ENCODE measurements at regions not wholly inside any gene's neighbourhood (a gene's known extent, or its start where the extent isn't known, plus 50 kb on each side); places are given as distances from the start of the nearest gene placed in this dataset.

GRCh38 chr9:12163723-12164458 lies 529.3 kb upstream of the TYRP1 start:
- peaks cover 4% of the 10 kb centered on the region; the same call in 1 of the 2 replicates for H3K9me3 ChIP-seq (ENCODE audit: control insufficient read depth, insufficient read depth, low read length)
- no peak overlapping the region for H3K4me3 ChIP-seq (ENCODE audit: low read depth, low read length)
- TF ChIP-seq CTCF (IDR thresholded peaks at IDR 0.05; ENCODE audit: low read depth, low read length), result no peak
- CTCF ChIA-PET, result no interaction called here
- POLR2A ChIA-PET, result no interaction called here
- no peaks in the 10 kb centered on the region for H3K27me3 ChIP-seq (ENCODE audit: control insufficient read depth, insufficient read depth, low read length)
- H3K27ac ChIP-seq (ENCODE audit: low read depth, low read length), result no peak overlapping the region
- DNase-seq (ENCODE audit: low read depth, low spot score), result no peak

GRCh38 chr9:12166518-12166917 lies 526.7 kb upstream of the TYRP1 start:
- Histone ChIP-seq H3K9me3 (ENCODE audit: control insufficient read depth, insufficient read depth, low read length) (peaks cover 9% of the 10 kb centered on the region), H3K27ac (ENCODE audit: low read depth, low read length) (no peak overlapping the region), H3K4me3 (ENCODE audit: low read depth, low read length) (no peak overlapping the region), H3K27me3 (ENCODE audit: control insufficient read depth, insufficient read depth, low read length) (no peaks in the 10 kb centered on the region)
- CTCF ChIA-PET, result no interaction called here
- no peak for TF ChIP-seq CTCF (IDR thresholded peaks at IDR 0.05; ENCODE audit: low read depth, low read length)
- no peak for DNase-seq (ENCODE audit: low read depth, low spot score)
- POLR2A ChIA-PET, result no interaction called here

DNA sequence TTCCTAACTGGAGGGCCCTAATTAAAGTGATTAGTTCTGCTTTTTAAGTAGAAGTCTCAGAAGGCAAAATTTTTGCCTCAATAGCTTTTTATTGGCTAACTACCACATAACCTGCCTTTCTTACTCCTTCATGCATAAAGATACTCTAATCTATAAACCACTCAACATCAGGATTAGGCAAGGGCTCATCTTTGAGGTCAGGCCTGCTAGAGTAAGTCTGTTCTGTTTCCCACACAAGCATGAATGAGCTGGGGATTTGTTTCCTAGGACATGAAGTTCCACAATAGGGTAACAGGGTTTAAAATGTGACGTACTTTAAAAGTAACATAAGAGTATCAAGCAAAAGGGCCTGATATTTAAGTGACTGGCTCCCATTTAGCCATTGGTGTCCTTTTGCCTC lies 522.7 kb upstream of the TYRP1 start:
- DNase-seq (ENCODE audit: low read depth, low spot score), result no peak
- Histone ChIP-seq H3K4me3 (ENCODE audit: low read depth, low read length) (no peak overlapping the region), H3K9me3 (ENCODE audit: control insufficient read depth, insufficient read depth, low read length) (peaks cover 16% of the 10 kb centered on the region), H3K27me3 (ENCODE audit: control insufficient read depth, insufficient read depth, low read length) (no peaks in the 10 kb centered on the region), H3K27ac (ENCODE audit: low read depth, low read length) (no peak overlapping the region)
- TF ChIP-seq CTCF (IDR thresholded peaks at IDR 0.05; ENCODE audit: low read depth, low read length), result no peak
- ChIA-PET POLR2A (no interaction called here), CTCF (no interaction called here)

GRCh38 chr9:12178634-12179033 lies 514.6 kb upstream of the TYRP1 start:
- no peaks in the 10 kb centered on the region for H3K27me3 ChIP-seq (ENCODE audit: control insufficient read depth, insufficient read depth, low read length)
- DNase-seq (ENCODE audit: low read depth, low spot score), result no peak
- H3K27ac ChIP-seq (ENCODE audit: low read depth, low read length), result no peak overlapping the region
- peaks cover 4% of the 10 kb centered on the region; the same call in 1 of the 2 replicates for H3K9me3 ChIP-seq (ENCODE audit: control insufficient read depth, insufficient read depth, low read length)
- TF ChIP-seq CTCF (IDR thresholded peaks at IDR 0.05; ENCODE audit: low read depth, low read length), result no peak
- no peak overlapping the region for H3K4me3 ChIP-seq (ENCODE audit: low read depth, low read length)
- ChIA-PET CTCF (no interaction called here), POLR2A (no interaction called here)

- TF ChIP-seq CTCF (IDR thresholded peaks at IDR 0.05; ENCODE audit: low read depth, low read length), result no peak
- Histone ChIP-seq H3K27ac (ENCODE audit: low read depth, low read length) (no peak overlapping the region), H3K4me3 (ENCODE audit: low read depth, low read length) (no peak overlapping the region), H3K27me3 (ENCODE audit: control insufficient read depth, insufficient read depth, low read length) (no peaks in the 10 kb centered on the region), H3K9me3 (ENCODE audit: control insufficient read depth, insufficient read depth, low read length) (no peaks in the 10 kb centered on the region)
- ChIA-PET POLR2A (no interaction called here), CTCF (no interaction called here)
- no peak for DNase-seq (ENCODE audit: low read depth, low spot score)
These were observed 510.4 kb upstream of the TYRP1 start for GRCh38 chr9:12182806-12183205.
